ENCODE measurements at regions not wholly inside any gene's neighbourhood (a gene's known extent, or its start where the extent isn't known, plus 50 kb on each side); places are given as distances from the start of the nearest gene placed in this dataset.

DNA sequence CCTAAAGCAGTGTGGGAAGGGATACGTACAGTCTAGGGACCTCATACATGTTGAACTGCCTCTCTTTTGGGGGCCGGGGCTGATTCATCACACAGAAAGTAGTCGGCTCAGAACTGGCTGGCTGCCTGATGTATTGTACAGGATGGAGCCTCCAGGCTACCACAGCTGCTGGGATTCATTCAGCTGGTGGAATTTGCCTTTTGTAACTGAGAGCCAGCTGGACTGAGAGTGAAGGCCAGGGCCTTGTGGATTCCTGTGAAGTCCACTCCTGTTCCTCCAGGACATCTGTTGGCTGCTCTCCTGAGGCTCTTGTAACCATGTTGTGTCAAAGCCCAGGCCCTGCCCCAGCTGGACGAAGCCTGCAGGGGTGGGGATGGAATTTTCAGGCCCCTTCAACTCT, 116.3 kb upstream of the PRICKLE1 start:
- no peak for TF ChIP-seq POLR2A (IDR thresholded peaks at IDR 0.05)
- TF ChIP-seq, protein P1, sequence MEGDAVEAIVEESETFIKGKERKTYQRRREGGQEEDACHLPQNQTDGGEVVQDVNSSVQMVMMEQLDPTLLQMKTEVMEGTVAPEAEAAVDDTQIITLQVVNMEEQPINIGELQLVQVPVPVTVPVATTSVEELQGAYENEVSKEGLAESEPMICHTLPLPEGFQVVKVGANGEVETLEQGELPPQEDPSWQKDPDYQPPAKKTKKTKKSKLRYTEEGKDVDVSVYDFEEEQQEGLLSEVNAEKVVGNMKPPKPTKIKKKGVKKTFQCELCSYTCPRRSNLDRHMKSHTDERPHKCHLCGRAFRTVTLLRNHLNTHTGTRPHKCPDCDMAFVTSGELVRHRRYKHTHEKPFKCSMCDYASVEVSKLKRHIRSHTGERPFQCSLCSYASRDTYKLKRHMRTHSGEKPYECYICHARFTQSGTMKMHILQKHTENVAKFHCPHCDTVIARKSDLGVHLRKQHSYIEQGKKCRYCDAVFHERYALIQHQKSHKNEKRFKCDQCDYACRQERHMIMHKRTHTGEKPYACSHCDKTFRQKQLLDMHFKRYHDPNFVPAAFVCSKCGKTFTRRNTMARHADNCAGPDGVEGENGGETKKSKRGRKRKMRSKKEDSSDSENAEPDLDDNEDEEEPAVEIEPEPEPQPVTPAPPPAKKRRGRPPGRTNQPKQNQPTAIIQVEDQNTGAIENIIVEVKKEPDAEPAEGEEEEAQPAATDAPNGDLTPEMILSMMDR (IDR thresholded peaks at IDR 0.05) = no peak
